HG02571 (cell line): ENCODE measurements at regions not wholly inside any gene's neighbourhood (a gene's known extent, or its start where the extent isn't known, plus 50 kb on each side); places are given as distances from the start of the nearest gene placed in this dataset.
A peak's percentile ranks its signal among the peaks of the same experiment; 100 is the strongest.

Experiments
- ATAC-seq: cut with Tn5 transposase; IDR thresholded peaks from one replicate; pipeline ENCODE4 v1.9.1; 2021; ENCODE audit warnings: mild to moderate bottlenecking, moderate library complexity; ENCODE audit not compliant: unreplicated experiment

GRCh38 chr7:155138204-155138603 is 68.1 kb downstream of the HTR5A start:
- no peak for ATAC-seq

GRCh38 chr7:155141562-155141961 is 71.4 kb downstream of the HTR5A start:
- no peak for ATAC-seq

GRCh38 chr7:155143381-155143780 is 73.3 kb downstream of the HTR5A start:
- ATAC-seq, result no peak

- no peak for ATAC-seq
Measured at GRCh38 chr7:155144371-155144770, 74.2 kb downstream of the HTR5A start.

GRCh38 chr7:155145477-155146255 is 75.5 kb downstream of the HTR5A start:
- ATAC-seq, result no peak

- ATAC-seq, result no peak
Measured at GRCh38 chr7:155147172-155147571, 77.0 kb downstream of the HTR5A start.

- ATAC-seq, result no peak
Measured at GRCh38 chr7:155147624-155148023, 77.5 kb downstream of the HTR5A start.

GRCh38 chr7:155153676-155154075 is 83.6 kb downstream of the HTR5A start:
- no peak for ATAC-seq

GRCh38 chr7:155154586-155154985 is 84.5 kb downstream of the HTR5A start:
- ATAC-seq, result no peak

- no peak for ATAC-seq
Measured at GRCh38 chr7:155161690-155162089, 91.6 kb downstream of the HTR5A start.

- ATAC-seq, result no peak
Measured at GRCh38 chr7:155162422-155162821, 92.3 kb downstream of the HTR5A start.

- no peak for ATAC-seq
Measured at GRCh38 chr7:155163696-155164095, 93.6 kb downstream of the HTR5A start.

GRCh38 chr7:155164316-155164715 is 94.2 kb downstream of the HTR5A start:
- ATAC-seq, result no peak

- no peak for ATAC-seq
Measured at GRCh38 chr7:155166108-155166507, 96.0 kb downstream of the HTR5A start.

GRCh38 chr7:155166673-155167370 is 96.7 kb downstream of the HTR5A start:
- ATAC-seq, result peak; percentile 56

- no peak for ATAC-seq
Measured at GRCh38 chr7:155167706-155168365, 97.7 kb downstream of the HTR5A start.

GRCh38 chr7:155168597-155169480 is 98.7 kb downstream of the HTR5A start:
- ATAC-seq, result no peak

GRCh38 chr7:155169498-155170065 is 99.5 kb downstream of the HTR5A start:
- no peak for ATAC-seq

- ATAC-seq, result no peak
Measured at GRCh38 chr7:155170331-155170730, 100.2 kb downstream of the HTR5A start.

GRCh38 chr7:155172141-155172540 is 102.0 kb downstream of the HTR5A start:
- no peak for ATAC-seq

- ATAC-seq, result no peak
Measured at GRCh38 chr7:155173905-155174304, 103.8 kb downstream of the HTR5A start.
